IMR-90 (cell line): ENCODE measurements at regions not wholly inside any gene's neighbourhood (a gene's known extent, or its start where the extent isn't known, plus 50 kb on each side); places are given as distances from the start of the nearest gene placed in this dataset.
"Not testable (repeated sequence)": the region's sequence is repeated elsewhere in the genome, so short reads cannot be mapped to it uniquely, and the experiment has no call there.

Experiments
- ATAC-seq: fragments of 200-7000 bp; cut with Tn5 transposase; 2 replicates; pipeline ENCODE4 v1.9.1; 2020; ENCODE audit warnings: low read depth, mild to moderate bottlenecking, moderate library complexity
- BruUV-seq: library from RNA; stranded (reverse); fragments of 400-500 nt; replicated peaks from 2 replicates; lab custom pipeline; 2021; lab: Mats Ljungman, UMichigan
- CTCF ChIA-PET: fragments of 300-600 bp; formaldehyde crosslinking; extraction: SDS; loops from one replicate; lab custom pipeline; 2021; ENCODE audit warnings: antibody characterized with exemption; lab: Yijun Ruan, JAX
- POLR2A ChIA-PET: fragments of 300-600 bp; sonication (Branson Sonifier 250); formaldehyde crosslinking; loops from one replicate; lab custom pipeline; 2022; ENCODE audit warnings: antibody characterized with exemption; ENCODE audit not compliant: unreplicated experiment; lab: Charles Lee
- DNase-seq: peaks from one replicate; pipeline ENCODE4 v3.0.0; 2013
- H2AFZ ChIP-seq: replicated peaks from 2 replicates; pipeline ENCODE3; 2013; ENCODE audit warnings: low read length, mild to moderate bottlenecking; ENCODE audit not compliant: poor library complexity
- H2AK5ac ChIP-seq: 2 replicates; pipeline ENCODE4 v1.6.1; 2013; ENCODE audit warnings: low read depth, low read length, inconsistent platforms
- H2AK9ac ChIP-seq: replicated peaks from 2 replicates; pipeline ENCODE3; 2013; ENCODE audit warnings: mild to moderate bottlenecking, low read depth, low read length, moderate library complexity; ENCODE audit not compliant: poor library complexity
- H2BK120ac ChIP-seq: 2 replicates; pipeline ENCODE4 v1.6.1; 2013; ENCODE audit warnings: low read depth, low read length, inconsistent platforms
- H2BK15ac ChIP-seq: 3 replicates; pipeline ENCODE4 v1.6.1; 2013; ENCODE audit warnings: low read depth, low read length, inconsistent platforms
- H2BK20ac ChIP-seq: 2 replicates; pipeline ENCODE4 v1.6.1; 2013; ENCODE audit warnings: low read depth, mild to moderate bottlenecking, inconsistent platforms, low read length, moderate library complexity
- H2BK5ac ChIP-seq: 2 replicates; pipeline ENCODE4 v1.6.1; 2013; ENCODE audit warnings: mild to moderate bottlenecking, low read depth, low read length, inconsistent platforms; ENCODE audit not compliant: poor library complexity, severe bottlenecking
- H3K14ac ChIP-seq: replicated peaks from 2 replicates; pipeline ENCODE4 v1.6.1; 2013; ENCODE audit warnings: low read depth, low read length, inconsistent platforms
- H3K18ac ChIP-seq: 2 replicates; pipeline ENCODE4 v1.6.1; 2013; ENCODE audit warnings: low read depth, low read length, control low read depth
- H3K23ac ChIP-seq: 2 replicates; pipeline ENCODE4 v1.6.1; 2013; ENCODE audit warnings: low read depth, low read length, inconsistent platforms
- H3K27ac ChIP-seq: 2 replicates; pipeline ENCODE4 v1.5.1; 2013; ENCODE audit warnings: mild to moderate bottlenecking, control low read depth, low read length; ENCODE audit not compliant: insufficient read depth
- H3K27me3 ChIP-seq: 2 replicates; pipeline ENCODE4 v1.6.1; 2013; ENCODE audit warnings: low read length; ENCODE audit not compliant: control insufficient read depth, insufficient read depth
- H3K36me3 ChIP-seq: 2 replicates; pipeline ENCODE4 v1.6.1; 2013; ENCODE audit warnings: low read length, mixed read lengths; ENCODE audit not compliant: control insufficient read depth, insufficient read depth
- H3K4ac ChIP-seq: 2 replicates; pipeline ENCODE4 v1.6.1; 2013; ENCODE audit warnings: low read depth, low read length, inconsistent platforms
- H3K4me1 ChIP-seq: 2 replicates; pipeline ENCODE4 v1.6.1; 2013; ENCODE audit warnings: low read length, mixed read lengths; ENCODE audit not compliant: control insufficient read depth, insufficient read depth
- H3K4me2 ChIP-seq: 2 replicates; pipeline ENCODE4 v1.6.1; 2013; ENCODE audit warnings: low read depth, mild to moderate bottlenecking, control low read depth, low read length, moderate library complexity
- H3K4me3 ChIP-seq: 2 replicates; pipeline ENCODE4 v1.5.1; 2013; ENCODE audit warnings: low read depth, mild to moderate bottlenecking, control low read depth, low read length, moderate library complexity; ENCODE audit not compliant: insufficient read depth
- H3K56ac ChIP-seq: 2 replicates; pipeline ENCODE4 v1.6.1; 2013; ENCODE audit warnings: low read length, inconsistent platforms; ENCODE audit not compliant: insufficient read depth; ENCODE audit errors: extremely low read depth
- H3K79me1 ChIP-seq, 2 experiments: 2 replicates each; pipeline ENCODE4 v1.6.1; 2013; ENCODE audit warnings: low read length in 2 of 2, inconsistent platforms in 1 of 2, low read depth in 1 of 2
- H3K9ac ChIP-seq: 2 replicates; pipeline ENCODE4 v1.6.1; 2013; ENCODE audit warnings: low read depth, low read length, control low read depth
- H3K9me1 ChIP-seq: 2 replicates; pipeline ENCODE4 v1.6.1; 2013; ENCODE audit warnings: low read length, inconsistent platforms; ENCODE audit not compliant: insufficient read depth
- H3K9me3 ChIP-seq: 2 replicates; pipeline ENCODE4 v1.6.1; 2013; ENCODE audit warnings: low read length; ENCODE audit not compliant: control insufficient read depth, insufficient read depth
- H4K20me1 ChIP-seq: 2 replicates; pipeline ENCODE4 v1.6.1; 2013; ENCODE audit warnings: low read length, inconsistent platforms; ENCODE audit not compliant: insufficient read depth
- H4K5ac ChIP-seq: 2 replicates; pipeline ENCODE4 v1.6.1; 2013; ENCODE audit warnings: mild to moderate bottlenecking, low read depth, low read length, control low read depth
- H4K8ac ChIP-seq, 2 experiments: 2 replicates each; pipeline ENCODE4 v1.6.1; 2013; ENCODE audit warnings: low read depth in 2 of 2, low read length in 2 of 2, control low read depth in 1 of 2, inconsistent platforms in 1 of 2
- H4K91ac ChIP-seq: 2 replicates; pipeline ENCODE4 v1.6.1; 2013; ENCODE audit warnings: low read depth, low read length, inconsistent platforms; ENCODE audit not compliant: insufficient read depth
- WGBS, 2 experiments: methylation state at CpG; one replicate each; pipeline versions ENCODE4 v1.1.5 to v1.1.7; 2013; ENCODE audit warnings: missing lambda C conversion rate in 2 of 2; ENCODE audit not compliant: insufficient read length in 1 of 2; ENCODE audit errors: extremely low coverage in 2 of 2; 5-methylcytosine and 5-hydroxymethylcytosine counted together
- dilution Hi-C: fragments of 300-500 bp; cut with HindIII; formaldehyde crosslinking; loops from one replicate; pipeline ENCODE4 v1.14.3; 2018; ENCODE audit warnings: low sequenced_read_pairs; ENCODE audit not compliant: unreplicated experiment
- in situ Hi-C: fragments of 300-500 bp; cut with MboI; formaldehyde crosslinking; loops from 3 replicates; pipeline ENCODE4 v1.14.3; 2019; ENCODE audit warnings: low sequenced_read_pairs, inconsistent platforms, mixed read lengths
- intact Hi-C: fragments of 100-400 bp; cut with micrococcal nuclease; formaldehyde crosslinking; loops from 2 replicates; pipeline ENCODE4 v1.10.0; 2022

GRCh38 chr3:89944461-89944860 is 837.0 kb downstream of the EPHA3 start:
- H4K5ac ChIP-seq, H4K8ac ChIP-seq, POLR2A ChIA-PET, H4K91ac ChIP-seq, H4K20me1 ChIP-seq, H3K9me1 ChIP-seq, ATAC-seq, H3K27me3 ChIP-seq, H3K9me3 ChIP-seq, CTCF ChIA-PET, DNase-seq, H3K36me3 ChIP-seq, dilution Hi-C loops, H3K9ac ChIP-seq, H3K14ac ChIP-seq, H2BK5ac ChIP-seq, H3K4me3 ChIP-seq, H3K79me1 ChIP-seq, H2BK120ac ChIP-seq, H2BK20ac ChIP-seq, intact Hi-C loops, H2AK9ac ChIP-seq, H2BK15ac ChIP-seq, H3K4me1 ChIP-seq, H3K56ac ChIP-seq, H3K27ac ChIP-seq, H3K4me2 ChIP-seq, BruUV-seq, H2AK5ac ChIP-seq, H3K23ac ChIP-seq, H2AFZ ChIP-seq, H3K18ac ChIP-seq, H3K4ac ChIP-seq: not testable (repeated sequence)
- in situ Hi-C loops = loop anchor here (25.0 kb wide), 1 partner anchor 107 kb away; no protein-coding TSS in a partner anchor
- no CpG with 5 or more reads among the region's 14 CpGs for WGBS, 2 experiments
